ENCODE measurements at regions not wholly inside any gene's neighbourhood (a gene's known extent, or its start where the extent isn't known, plus 50 kb on each side); places are given as distances from the start of the nearest gene placed in this dataset.

DNA sequence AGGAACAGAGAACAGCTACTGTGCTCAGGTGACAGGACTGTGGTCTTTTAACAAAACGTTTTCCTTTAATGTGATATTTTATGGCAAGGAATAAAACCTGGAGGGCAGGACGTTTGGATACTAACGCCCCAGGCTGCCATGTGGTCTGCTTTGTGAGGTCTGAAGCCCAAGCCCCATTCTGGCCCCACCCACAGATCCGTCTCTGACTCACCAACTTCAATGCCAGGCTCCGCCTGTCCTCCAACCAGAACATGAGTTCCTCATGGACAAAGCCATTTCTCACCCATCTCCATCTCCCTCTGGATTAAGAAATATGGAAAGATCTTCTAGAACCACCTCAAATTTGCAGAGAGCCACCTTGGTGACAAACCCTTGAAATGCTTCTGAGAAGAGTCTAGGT, 148.8 kb downstream of the CRYBB2 start:
- no peak for DNase-seq

DNA sequence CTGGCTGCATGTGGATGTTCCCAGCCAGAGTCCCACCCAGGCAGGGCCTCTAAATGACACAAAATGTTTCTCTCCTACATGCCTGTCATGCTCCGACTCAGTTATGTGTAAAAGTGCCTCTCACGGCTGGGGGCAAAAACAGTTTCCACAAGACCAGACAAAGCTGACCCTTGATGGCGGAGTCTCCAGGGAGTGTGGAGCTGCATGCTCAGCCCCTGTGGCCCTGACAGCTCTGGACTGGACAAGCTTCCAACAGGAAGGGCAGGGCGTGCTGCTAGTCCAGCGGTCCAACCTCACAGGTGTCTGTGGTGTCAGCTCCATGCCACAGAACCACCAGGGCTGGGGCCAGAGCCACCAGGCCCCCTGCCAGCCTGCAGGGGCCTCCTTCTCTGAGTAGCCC, 149.6 kb downstream of the CRYBB2 start:
- DNase-seq = no peak

DNA sequence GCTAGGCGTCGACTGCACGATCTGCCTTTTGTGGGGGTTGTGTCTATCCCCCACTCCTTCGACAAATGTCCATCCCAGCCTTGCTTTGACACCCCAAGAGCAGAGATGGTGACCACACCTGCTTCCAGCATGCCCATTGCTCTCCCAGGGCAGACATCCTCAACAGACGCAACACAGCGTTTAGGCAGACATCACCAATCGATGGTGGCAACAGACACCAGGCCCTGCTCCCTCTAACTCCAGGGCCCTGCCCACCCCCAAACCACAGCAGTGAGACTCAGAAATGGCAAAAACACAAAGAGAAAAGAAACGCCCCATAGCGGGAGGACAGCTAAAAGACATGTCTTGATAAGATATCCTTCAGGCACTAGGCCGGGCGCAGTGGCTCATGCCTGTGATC, 150.9 kb downstream of the CRYBB2 start:
- no peak for DNase-seq

DNA sequence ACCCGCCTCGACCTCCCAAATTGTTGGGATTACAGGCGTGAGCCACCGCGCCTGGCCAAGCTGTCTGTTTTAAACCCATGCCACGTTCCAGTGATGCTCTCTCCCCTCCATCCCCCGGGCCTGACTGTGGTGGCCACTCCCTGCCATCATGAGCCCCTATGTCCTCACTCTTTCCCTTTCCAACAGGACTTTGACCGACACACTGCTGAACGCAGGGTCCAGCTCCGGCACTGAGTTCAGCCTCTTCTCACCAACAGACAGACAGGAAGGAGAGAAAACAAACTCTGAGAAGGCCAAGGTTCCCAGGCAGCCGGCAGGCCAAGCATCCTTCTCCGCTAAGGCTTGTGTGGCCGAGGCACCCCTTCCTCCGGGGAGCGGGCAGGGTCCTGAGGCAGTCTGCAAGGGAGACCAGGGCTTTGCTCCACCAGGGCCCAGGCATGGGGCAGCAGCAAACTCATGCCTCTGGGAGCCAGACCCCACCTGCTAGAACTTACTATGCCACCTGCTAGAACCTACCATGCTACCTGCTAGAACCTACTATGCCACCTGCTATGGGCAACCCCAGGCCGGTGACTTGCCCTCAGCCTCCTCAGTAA, 152.7 kb downstream of the CRYBB2 start:
- DNase-seq = no peak

DNA sequence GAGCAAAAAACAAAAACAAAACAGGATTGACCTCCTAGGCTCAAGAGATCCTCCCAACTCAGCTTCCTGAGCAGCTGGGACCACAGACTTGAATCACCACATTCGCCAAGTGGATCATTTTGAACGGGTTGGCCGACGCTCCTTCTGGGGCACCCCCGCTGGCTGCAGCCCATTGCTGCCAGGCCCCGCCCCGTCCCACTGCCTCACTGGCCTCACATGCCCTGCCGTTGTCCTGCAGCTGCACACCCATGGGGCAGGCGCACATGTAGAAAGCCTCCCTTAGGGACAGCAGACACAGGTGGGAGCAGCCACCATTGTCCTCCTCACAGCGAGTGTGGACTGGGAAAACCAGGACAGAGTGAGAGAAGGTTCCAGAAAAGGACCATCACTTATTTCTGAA, 154.5 kb downstream of the CRYBB2 start:
- no peak for DNase-seq

DNA sequence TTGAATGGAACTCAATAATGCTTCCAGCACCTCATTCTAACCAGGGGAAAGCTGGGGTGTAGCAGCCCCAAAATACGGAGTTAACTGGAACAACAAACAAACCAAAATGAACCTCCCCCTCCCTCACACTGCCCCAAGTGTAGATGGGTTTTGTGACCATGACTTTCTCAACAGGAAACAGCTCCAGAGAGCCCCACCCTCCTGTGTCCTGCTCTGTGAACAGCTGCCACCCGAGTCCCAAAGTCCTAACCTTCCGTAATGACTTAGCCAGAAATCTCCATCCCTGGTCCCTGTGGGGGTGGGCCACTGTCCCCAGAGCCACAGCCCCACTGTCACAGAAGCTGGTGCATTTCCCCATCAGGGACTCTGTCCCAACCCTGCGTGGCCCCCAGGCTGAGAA, 155.4 kb downstream of the CRYBB2 start:
- DNase-seq = no peak

DNA sequence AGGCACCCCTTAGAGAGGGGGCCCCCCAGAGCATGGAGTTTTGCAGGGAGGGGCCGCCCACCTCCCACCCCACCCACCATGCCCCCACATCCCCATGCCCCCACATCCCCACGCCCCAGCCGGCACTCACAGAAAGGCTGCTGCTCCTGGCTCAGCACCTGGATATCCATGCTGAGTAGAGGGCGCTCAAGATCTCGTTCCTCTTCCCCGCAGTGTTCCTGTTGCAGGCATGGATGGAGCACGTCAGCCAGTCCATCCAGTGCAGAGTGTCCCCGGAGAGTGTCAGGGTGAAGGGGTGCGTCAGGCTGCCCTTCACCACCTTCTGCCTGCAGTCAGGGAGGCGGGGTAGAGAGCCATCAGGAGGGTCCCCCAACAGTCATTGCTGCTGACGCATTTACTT, 156.2 kb downstream of the CRYBB2 start:
- no peak for DNase-seq

DNA sequence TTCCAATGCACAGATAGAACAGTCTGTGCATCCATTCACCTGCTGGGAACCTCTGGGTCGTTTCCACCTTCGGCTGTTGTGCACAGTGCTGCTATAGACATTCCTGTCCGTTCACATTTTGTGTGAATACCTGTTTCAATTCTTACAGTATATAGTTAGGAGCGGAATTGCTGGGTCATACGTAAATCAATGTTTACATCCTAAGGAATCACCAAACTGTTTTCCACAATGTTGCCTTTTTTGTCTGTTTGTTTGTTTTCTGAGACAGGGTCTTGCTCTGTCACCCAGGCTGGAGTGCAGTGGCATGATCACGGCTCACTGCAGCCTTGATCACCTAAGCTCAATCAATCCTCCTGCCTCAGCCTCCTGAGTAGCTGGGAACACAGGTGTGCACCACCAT, 158.3 kb downstream of the CRYBB2 start:
- no peak for DNase-seq

DNA sequence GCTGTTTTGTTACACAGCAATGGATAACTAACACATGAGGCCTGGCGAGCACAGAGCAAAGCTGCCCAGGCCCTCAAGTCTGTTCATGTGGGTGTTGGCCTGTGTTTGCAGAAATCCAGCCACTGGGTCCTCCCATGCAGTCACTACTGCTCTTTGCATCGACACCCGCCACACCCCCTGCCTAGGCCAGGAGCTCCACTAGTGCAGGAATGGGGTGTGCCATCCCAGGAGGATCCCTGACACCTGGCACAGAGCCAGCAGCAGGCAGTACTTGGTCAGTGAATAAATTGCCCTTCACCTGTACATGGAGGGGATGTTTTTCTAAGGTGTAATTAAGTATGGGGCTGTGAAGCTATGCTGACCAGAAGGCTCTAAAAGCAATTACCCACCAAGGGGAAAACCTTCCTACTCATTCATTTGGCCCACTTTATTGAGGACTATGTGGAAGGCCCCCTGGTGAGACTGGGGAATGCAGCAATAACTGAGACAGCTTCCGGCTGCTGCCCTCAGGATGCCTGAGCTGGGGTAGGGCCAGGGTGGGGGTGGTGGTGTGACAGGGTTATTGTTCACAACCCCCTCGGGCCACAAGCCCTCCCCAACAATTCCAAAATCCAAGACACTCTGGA, 160.8 kb downstream of the CRYBB2 start:
- no peak for DNase-seq

DNA sequence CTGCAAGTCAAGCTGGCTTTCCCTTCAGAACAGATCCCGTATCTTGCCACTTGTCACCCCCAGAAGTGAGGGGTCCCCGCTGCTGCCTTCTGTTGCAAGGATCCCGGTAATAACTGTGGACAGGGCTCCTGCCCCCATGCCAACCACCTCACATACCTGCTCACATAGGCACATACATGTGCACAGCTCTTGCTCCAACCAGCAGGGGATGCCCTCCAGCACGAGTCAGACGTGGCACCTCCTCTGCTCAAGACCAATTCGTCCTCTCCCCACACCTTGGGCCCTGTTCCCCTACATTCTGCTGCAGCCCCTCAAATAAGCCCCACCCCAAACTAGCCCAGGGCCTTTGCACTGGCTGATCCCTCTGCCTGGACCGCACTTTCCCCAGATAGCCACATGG, 163.3 kb downstream of the CRYBB2 start:
- DNase-seq = no peak

DNA sequence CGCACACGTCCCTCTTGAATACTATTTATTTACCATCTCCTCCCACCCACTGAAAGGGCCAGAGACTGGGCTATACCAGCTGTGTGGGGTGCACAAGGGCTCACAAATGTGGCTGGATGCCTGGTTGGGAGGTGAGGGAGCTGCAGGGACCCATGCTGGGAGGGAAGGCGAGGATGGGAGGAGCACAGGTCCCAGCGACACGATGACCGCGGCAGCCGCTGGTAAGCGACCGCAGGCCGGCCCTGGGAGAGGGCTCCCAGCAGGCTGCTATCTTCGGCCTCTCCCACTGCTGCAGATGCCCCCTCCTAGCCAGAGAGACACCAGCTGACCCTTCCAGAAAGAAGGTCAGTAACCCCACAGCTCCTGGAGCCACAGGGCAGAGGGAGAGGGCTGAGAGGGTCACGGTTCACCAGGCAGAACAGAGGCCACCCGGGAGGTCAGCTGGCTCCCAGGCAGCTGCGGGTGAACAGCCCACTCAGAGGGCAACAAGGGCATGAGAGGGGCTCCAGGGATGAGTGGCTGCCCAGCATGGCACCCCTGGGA, 163.9 kb downstream of the CRYBB2 start:
- no peak for DNase-seq

DNA sequence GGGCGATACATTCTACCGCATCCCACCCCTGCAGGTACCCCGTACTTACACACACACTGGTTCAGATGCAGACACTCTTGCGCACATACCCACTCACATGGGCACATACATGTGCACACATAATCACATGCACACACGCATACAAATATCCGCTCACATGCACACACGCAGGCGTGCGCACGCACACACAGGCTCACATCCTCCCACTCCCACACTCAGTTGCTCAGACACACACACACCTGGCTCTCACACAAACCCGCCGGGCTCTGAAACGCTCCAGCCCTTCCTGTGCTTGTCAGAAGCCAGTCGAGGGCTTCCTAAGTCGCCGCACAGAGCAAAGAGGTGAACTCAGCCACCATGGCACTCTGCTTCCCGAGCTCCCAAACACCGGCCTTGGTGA, 164.5 kb downstream of the CRYBB2 start:
- no peak for DNase-seq

DNA sequence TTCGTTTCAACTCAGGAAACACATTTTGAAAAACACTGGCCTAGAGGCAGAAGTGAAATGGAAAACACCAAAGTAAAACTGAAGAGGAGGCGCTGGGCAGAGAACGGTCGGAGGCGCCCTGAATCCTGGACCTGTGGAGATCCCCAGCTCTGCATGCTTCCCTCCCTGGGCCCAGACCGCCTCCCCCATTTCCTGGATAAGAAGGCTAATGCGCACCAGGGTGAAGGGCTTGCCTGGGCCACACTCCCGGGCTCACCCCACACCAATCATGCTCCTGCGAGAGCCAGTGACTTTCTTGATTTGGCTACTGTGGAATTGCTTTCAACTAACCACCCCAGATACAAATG, 167.1 kb downstream of the CRYBB2 start:
- DNase-seq = no peak

DNA sequence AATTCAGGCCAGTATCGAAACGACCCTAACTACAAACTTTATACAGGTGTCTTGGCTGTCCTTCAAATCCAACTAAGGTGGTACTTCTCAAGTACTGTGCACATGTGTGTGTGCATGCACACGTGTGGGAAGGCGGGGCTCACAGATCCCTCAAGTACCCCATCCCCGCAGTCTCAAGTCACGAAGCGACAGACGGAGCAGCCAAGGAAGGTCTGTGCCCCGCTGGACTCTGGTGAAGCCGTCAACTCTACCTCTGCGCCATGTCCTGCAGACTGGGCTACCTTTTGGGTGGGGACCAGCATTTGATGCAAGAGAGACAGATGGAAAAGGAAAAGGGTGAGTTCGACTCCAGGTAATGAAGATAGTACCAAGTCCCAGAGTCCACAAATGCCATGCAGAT, 169.0 kb downstream of the CRYBB2 start:
- no peak for DNase-seq

DNA sequence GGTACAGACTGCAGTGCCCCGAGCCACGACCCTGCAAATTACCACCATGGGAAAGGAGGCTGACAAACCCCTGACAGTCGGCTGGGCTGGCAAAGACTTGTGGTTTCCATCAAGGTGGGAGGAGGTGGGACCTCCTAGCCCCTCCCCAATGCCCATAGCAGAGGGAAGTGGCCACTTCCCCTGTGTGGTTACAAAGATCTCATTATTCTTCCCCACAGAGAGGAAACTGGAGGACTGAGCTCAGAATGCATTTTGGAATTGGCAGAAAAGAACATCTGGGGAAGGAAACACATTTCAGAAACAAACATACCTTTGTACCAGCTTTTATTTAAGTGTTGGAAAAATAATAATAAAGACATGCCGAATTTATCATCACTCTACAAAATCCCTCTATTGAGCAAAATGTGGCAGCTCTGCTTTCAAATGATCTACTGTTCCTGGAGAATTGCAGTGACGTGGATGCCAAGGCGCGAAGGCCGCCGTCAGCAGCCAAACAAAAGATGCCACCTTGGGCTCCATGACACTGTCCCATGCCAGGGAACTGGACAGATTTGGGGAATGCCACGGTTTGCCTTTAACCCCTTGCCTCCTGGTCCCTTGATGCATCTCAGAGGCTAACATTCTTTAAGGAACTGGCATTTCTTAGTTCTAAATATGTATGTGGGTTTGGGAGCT, 169.6 kb downstream of the CRYBB2 start:
- DNase-seq = no peak

DNA sequence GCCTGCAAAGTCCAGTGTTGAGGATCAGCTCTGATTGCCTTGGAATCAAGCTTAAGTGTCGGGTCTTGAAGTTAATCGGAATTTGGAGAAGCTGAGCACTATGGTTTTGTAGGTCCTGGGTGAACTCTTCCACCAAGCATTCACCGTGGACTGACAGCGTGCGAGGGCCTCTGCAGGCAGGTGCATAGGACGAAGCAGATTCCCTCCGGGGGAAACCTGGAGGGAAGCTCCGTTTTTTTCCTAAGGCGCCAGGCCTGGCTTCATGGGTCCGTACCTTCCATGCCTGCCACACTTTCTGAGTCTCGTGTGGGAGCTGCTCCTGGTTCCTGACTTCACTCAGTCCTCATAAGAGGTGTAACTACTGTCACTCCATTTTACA, 170.1 kb downstream of the CRYBB2 start:
- no peak for DNase-seq

DNA sequence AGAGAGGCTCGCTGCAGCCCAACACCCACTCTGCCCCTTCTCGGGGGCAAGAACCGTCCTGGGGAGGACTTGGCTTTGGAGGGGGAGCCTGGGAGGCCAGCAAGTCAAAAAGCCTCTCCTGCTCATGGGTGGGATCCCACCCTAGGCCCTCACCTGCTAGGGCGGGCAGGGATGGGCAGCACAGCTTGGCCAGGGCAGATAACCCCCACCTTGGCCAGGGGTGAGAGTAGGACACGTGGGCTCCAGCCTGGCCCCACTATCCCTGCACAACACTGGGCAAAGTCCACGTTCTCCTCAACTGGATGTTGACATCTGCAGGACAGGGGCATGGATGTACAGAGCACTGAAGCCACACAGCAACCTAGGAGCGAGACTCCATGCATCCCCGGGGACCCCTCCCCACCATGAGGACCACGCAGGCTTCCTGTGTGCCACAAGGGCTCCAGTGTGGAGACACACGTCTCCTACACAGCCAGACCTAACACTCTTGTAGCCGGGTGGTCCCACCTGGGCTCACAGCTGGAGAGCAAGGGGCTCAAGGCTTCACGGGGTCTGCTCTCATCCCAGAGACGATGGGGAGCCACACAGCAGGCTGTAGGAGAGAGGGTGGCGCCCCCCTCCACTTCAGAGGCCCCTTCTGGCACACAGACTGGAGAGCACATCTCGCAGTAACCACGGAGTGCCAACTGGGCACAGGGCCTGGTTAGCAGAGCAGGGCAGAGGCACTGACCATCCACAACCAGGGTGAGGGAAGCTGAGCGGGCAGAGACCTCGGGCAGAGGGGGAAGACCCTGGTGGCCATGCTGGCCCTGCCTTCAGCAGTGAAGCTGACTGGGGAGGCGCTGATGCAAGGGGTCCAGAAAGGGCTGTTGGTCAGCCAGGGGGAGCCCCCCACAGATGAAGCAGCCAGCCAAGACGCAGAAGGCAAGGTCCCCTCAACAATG, 171.1 kb downstream of the CRYBB2 start:
- no peak for DNase-seq

DNA sequence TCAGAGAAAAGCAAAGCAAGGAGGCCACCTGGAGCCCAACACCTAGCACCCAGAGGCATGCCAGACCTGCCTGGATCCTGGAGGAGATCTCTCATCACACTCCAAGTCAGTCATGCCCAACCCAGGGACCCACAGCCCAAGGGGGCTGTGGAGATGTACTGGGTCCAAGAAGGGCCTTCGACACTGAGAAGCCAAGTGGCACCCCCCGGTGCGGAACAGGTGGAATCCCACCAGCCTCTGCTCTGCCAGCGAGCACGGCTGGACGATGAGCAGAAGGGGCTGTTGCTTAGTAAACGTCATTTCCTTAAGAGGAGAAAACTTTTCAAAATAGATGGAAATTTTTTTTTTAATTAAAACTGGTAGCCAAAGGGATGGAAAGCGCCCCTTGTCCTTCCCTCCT, 171.9 kb upstream of the GRK3 start:
- DNase-seq = no peak

DNA sequence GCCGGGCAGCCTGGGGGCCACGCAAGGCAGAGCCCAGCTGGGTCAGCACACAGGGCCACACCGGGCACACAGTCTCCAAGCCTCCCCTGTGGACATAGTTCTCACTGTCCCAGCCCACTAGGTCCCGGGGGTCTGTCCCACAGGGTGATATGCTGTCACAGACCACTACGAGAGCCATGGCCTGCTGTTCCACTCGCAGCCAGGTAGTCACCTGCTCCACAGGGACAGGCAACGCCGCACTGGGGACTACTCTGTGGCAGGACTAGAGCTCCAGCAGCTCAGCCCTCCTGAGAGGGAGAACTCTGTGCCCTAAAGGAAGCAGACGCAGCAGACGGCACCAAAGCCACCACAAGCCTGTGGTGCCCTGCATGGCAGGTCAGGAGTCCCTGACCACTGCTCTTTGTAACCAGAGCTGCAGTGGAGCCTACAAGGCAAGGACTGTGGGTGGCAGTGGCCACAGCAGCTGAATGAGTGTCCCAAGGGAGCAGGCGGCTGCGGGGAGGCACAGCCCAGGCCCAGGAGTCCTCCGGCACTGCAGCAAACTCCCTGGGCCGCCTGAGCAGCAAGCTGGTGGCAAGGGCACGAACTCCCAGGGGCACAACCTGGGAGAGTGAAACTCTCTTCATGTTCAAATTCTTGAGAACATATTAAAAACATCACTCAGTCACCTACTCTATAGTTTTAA, 171.2 kb upstream of the GRK3 start:
- no peak for DNase-seq

DNA sequence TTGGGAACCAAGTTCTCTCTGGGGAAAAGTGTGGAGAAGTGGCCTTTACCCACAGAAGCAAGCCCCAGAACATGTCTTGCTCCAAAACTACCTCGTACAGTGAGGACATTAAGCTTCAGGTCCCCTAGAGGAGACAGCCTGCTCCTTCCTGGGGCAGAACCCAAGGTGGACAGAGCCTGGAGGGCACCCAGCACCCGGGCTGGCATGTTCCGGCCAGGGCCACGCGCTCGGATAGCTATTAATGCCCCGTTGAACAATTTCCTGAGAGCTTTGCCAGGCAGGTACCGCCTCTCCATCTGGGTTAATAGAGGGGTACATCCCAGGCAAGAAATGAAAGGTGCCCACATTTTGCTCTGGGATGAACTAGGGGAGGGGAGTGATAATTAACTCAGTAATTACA, 169.0 kb upstream of the GRK3 start:
- no peak for DNase-seq

DNA sequence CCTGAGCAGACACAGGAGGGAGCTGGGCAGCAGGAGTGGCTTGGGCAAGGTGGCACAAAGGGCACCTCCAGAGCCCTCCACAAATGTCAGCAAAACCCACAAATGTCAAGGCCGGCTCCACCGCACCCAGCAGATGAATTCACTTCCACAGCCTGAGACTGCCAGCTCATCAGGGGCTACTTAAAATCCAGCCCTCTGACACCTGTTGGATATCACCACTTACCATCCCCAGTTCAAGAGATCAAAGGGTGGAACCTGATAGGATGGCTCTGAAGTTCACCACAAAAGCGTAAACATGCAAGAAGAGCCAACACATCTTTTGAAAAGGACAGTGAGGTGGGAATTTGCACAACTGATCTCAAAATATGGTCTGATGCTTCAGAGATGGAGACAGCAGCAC, 168.6 kb upstream of the GRK3 start:
- no peak for DNase-seq

DNA sequence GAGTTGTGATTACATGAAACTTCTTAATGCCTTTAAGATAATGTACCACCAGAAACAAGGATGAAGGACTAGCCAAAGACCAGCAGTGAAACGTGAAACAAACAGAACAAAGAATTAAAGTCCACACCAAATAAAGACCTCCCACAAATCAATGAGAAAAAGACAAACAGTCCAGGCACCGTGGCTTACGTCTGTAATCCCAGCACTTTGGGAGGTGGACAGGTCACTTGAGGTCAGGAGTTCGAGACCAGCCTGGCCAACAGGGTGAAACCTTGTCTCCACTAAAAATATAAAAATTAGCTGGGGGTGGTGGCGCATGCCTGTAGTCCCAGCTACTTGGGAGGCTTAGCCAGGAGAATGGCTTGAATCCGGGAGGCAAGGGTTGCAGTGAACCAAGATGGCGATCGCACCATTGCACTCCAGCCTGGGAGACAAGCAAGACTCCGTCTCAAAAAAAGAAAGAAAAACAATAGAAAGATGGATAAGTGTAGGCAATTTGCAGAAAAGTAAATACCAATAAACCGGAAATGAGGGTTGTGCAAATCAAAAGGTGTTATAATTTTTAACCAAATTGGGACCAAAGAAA, 167.8 kb upstream of the GRK3 start:
- no peak for DNase-seq

DNA sequence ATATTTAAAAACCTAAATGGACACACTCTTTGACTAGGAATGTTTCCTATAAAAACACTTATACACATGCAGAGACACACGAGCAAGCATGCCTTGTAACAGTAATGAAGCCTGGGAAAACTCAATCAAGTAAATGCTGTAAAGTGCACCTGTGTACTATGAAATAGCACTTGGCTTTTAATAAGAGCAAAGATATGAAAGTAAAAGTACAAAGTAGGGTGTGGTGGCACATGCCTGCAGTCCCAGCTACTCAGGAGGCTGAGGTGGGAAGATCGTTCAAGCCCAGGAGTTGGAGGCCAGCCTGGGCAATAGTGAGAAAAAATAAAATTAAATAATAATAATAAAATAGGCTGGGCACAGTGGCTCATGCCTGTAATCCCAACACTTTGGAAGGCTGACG, 166.9 kb upstream of the GRK3 start:
- DNase-seq = no peak

All from activated CD4-positive, alpha-beta T cell treated with anti-CD3 and anti-CD28 coated beads, Interleukin-2, amount 50 U/mL, for 16 hours (primary cell).